HG03460 (cell line): ENCODE measurements at regions not wholly inside any gene's neighbourhood (a gene's known extent, or its start where the extent isn't known, plus 50 kb on each side); places are given as distances from the start of the nearest gene placed in this dataset.
"Not testable (repeated sequence)": the region's sequence is repeated elsewhere in the genome, so short reads cannot be mapped to it uniquely, and the experiment has no call there.

Source experiments
- ATAC-seq: cut with Tn5 transposase; IDR thresholded peaks from one replicate; pipeline ENCODE4 v1.9.1; 2021; ENCODE audit not compliant: unreplicated experiment

DNA sequence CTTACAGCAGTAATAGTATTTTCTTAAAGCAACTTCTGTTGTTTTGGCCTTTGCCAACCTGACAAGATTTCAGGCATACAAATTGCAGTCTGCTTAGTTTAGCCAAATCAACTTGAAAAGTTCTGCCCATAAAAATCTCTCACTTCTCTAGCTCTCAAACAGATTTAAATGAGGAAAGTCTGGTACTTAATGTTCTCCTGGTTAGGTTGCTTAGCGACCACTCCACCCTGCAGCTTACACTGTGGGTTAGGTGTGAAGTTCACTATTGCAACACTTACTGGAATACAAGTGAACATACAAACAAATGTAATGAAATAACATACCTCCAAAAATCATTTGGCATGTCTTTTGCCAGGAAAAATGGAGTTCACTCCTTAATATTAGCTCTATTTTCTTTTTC lies 178.7 kb upstream of the PCDH9 start:
- no peak for ATAC-seq

DNA sequence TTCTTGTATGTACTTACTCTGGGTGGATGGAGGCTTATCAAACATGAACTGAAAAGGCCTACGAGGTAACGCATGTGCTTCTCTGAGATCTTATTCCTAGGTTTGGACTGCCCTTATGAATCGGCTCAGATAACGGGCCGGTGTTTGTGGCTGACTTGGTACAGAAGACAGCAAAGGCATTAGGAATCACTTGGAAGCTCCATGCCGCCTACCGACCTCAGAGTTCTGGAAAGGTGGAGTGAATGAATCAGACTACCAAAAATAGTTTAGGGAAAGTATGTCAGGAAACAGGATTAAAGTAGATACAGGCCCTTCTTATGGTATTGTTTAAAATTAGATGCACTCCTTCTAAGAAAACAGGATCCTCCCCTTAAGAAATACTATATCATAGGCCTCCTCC lies 172.4 kb upstream of the PCDH9 start:
- ATAC-seq: no peak

DNA sequence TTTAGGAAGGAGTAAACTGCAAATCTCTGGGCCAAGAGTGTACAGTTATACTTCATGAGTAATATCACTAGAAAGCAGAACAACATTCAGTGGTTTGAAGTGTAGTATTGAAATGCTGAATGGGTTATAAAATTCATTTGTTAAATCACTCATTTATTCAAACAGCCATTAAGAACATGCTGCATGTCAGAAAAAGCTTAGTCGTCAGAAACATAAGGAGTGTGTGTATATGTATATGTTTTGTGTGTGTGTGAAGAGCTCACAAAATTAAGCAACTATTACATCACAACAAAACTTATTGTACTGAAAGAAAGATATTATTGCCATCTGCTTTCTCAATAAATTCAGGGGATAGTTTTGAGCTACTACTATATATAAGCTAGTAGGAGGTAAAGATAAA lies 165.4 kb upstream of the PCDH9 start:
- ATAC-seq: no peak

DNA sequence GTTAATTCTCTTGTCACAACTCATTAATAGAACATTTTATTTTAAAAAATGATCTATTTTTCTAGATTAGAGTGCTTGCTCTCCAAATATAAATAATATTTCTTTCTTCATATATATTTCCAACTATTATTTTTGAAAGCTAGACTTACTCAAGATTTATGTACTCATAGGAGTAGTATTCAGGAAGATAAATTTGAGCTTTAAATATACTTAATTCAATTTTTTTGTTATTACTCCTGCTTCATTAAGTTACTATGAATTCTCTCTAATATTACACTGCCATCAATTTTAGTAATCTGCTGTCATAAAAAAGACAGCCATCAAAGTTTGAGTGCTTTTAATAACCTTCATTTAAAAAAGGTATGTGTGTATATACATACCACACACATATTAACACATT lies 161.9 kb upstream of the PCDH9 start:
- no peak for ATAC-seq

DNA sequence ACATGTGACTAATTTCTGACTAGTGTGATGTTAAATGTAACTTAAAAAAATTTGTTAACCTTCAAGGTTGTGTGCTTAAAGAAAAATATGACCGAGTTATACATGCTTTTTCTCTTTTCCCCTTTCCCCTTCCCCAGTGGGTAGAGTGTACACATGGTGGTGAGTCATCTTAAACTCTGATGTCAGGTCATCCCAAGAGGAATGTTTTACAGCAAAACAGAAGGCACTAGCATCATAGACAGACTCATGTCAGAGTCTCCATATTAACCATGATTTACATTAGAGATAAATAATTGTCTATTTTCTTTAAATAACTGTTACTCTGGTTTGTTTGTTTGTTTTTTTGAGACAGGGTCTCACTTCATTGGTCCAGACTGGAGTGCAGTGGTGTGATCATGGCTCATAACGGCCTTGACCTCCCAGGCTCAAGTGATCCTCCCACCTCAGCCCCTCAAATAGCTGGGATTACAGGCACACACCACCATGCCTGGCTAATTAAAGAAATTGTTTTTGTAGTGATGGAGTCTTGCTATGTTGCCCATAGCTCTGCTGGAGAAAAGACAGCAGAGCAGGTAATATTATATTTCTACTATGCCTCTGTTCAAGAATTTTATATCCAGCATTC lies 160.4 kb upstream of the PCDH9 start:
- ATAC-seq: no peak

DNA sequence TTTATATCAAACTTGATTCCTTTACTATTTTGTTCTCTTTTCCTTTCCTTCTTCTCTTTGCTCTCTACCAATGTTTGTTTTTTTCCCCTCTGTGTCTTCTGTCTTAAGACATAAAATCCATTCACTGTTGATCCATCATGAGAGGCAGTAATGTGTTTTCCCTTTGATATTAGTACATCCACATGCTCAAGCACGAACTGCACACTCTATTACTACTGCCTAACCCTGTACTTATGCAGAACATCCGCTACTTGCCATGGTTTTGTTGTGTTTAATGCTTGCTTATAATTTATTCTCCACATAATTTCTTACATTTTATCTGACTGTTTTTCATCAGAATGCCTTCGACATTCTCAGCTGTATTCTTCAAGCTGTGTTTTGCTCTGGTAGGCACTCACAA lies 159.0 kb upstream of the PCDH9 start:
- ATAC-seq: no peak

DNA sequence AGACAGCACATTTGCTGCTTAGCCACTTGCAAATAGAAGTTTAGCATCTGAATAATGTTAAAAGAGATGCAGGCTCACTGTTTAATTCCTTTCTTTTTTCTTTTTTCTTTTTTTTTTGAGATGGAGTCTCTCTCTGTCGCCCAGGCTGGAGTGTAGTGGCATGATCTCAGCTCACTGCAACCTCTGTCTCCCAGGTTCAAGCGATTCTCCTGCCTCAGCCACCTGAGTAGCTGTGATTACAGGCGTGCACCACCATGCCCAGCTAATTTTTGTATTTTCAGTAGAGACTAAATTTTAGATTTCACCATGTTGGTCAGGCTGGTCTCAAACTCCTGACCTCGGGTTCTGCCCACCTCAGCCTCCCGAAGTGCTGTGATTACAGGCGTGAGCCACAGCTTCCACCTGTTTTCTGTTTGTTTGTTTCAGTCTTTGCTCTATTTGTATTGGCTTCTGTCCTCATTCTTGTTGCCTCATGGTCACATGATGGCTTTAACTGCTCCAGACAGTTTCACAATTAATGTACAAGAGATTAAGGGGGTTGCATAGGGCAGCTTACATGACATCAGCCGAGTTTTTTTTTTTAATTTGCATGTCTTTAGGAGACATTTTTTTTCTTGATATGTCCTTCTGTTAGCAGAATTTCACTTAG lies 153.1 kb upstream of the PCDH9 start:
- ATAC-seq: not testable (repeated sequence)

DNA sequence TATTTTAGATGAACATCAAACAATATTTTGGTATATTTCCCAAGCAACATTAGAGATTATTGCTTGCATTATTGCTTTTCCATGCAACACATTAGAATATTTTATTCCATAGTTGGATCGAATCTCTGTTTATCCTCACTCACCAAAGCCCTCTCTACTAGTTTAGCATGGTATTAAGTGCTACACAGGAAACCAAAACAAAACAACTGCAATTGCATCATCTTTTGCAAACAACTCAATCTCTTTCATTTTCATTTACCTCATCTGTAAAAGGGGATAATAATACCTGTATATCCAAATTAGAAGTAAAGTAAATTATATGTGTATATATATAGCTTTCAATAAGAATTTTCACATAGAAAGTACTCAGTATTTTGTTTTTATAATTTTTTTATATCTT lies 147.8 kb upstream of the PCDH9 start:
- no peak for ATAC-seq

DNA sequence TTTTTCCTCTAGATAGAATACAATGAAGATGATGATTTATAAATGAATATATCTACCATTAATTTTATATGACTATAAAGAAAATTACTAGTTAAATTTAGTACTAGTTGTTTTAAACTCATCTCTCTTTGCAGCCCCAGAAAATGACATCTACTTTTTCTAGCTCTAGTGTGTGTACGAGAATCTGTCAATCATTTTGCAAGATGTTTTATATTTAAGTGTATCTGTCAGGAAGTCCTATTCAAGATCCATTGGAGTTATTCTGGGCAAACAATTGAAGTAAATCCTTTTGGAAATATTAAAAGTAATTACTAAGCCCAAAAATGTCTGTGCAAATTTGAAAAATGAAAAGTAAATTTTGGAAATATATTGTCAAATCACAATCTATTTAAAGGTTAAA lies 144.3 kb upstream of the PCDH9 start:
- no peak for ATAC-seq

DNA sequence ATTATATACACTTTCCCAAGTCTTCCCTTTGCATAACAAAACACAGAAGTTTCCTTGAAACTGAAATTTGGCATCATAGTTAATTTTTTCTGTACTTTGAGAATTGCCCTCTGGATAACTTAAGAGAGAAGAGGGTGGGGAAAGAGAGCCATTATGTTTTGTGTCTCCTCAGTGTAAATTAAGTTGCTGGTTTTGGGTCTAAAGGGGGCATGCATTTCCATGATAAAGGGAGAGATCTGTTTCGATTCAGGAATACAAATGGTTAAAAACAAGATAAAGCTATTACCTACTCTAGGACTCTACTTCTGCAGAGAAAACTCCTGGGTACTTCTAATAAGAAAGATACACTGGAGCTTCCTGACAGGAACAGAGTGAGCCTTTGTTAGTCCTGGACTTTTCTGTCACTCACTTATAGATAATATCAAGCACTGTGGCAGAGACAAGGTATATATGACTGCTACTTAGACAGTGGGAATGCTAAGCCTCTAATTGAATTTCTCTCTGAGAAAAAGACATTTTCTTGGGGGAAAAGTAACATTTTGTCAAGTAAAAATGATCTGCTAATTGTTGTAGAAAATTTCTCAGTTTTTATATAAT lies 142.8 kb upstream of the PCDH9 start:
- ATAC-seq: no peak

DNA sequence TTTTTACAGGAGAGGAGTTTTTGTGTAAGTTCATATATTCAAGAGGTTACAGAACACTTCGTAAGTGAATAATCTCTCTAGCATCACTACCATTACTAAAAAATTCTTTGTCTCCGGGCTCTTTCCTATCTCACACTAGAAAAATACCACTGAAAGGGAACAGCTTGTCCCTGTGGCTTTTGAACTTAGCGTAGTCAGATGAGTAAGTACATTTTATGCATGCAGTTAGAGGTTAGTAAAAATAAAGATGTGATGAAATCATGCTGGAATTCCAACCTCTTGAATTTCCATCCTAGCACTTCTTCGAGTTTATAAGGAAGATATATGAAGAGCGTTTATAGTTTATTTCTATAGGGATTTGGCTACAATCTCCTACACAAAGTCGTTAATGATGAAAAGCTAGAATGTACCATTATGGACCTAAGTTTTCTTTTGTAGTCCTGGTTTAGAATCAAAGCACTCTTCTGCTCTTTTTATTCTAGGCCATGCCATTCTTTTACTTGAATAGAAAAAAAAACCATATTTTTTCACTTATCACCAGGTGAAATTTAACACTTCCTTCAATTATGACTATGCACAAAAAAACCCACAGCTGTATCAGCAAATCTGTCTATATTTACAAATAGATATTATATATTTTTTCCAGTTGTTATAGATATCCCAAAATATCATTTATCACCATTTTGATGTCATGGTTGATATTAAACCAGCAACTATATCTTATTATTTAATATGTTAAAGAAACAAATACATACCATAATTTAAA lies 139.9 kb upstream of the PCDH9 start:
- no peak for ATAC-seq

DNA sequence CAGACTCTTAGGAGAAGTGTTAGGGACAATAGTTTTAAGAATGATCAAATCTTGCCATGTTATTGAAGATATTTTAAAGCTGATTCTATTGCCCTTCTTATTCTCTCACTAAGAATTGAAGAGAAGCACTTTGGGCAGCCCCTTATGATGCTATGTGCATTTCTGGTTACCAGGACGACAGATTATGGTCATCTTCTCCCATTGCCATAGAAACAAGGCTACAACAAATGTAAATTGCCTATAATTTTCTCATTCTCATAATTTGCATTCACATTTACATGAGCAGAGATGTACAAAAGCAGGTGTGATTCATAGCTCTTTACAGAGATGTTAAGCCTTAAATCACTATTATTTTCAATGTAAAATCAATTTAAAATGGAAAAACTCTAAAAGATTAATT lies 137.3 kb upstream of the PCDH9 start:
- ATAC-seq: no peak

DNA sequence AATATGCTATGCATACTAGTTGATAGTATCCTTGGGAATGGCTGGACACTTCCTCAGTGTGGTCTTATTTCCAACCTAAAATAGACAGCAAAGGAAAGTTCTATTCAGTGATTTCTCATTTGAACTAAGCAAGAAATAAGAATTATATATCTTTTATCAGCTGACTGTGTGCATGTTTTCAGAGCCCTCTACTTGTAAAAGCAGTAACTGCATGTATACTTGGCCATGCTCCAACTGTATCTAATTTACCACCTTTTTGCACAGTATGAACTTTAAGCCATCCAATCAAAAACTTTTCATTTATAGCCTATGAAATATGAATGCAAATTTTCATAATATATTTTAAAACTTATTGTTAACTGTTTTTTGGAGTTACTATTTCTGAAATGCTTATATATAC lies 136.4 kb upstream of the PCDH9 start:
- no peak for ATAC-seq

DNA sequence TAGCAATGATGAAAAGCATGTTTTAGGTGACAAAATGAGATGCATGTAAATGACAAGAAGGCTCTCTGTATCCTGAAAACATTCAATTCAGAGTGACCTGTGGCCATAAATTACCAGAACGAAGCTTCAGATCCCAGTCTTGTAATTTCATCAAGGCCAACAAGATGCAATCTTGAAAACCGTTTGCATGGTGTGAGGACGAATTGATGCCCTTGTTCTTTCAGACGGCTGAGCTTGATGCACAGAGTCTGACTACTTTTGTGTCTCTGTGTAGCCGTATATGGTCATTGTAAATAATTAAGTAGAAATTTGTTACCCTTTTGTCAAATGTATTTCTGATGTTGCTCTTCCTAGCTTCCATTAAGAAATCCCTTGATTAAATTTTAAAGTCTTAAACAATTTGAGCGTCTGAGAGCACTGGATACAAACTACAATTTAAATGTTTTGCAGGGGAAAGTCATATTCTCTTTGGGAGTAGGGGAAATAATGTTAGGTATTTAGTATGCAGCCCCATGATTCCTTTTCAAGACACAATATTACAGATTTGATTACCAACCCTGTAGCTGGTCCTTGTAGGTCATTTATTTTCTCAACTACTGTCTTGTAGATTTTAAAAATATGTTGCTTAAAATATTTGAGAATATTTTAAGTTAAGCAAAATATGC lies 125.8 kb upstream of the PCDH9 start:
- ATAC-seq: no peak

DNA sequence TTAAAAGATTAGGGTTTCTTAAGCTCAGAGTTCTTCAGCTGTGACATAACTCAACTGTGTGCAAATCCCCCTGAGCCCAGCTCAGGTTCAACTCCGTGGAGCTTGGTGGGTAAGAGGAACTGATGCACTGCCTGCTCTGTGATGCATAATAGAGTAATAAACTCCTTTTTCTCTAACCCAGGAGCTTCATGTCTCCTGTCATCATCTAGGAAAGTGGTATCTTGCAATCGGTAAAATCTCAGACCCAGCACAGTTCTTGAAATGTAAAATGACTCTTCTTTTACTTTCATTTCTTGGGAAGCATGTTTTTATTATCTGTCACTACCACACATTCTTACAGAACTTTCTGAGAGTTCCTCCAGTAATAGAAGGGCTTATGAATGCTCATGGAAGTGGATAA lies 123.8 kb upstream of the PCDH9 start:
- ATAC-seq: no peak

DNA sequence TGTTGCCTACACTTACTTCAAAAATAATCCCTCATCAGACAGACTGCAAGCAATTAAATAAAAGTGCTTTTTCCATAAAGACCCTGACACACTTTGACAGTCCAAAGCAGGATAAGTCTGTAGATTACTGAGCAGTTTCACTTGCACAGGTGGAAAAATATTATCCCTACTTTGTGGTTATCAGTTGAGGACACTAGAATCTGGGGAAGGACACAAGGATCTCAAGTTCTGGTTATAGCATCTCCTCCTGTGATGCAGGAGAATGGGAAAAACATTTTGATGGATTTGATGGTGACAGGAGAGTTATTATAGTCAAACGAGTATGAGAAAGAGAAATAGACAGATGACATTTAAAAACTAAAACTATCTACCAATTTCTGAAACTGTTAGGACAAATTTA lies 122.9 kb upstream of the PCDH9 start:
- no peak for ATAC-seq

DNA sequence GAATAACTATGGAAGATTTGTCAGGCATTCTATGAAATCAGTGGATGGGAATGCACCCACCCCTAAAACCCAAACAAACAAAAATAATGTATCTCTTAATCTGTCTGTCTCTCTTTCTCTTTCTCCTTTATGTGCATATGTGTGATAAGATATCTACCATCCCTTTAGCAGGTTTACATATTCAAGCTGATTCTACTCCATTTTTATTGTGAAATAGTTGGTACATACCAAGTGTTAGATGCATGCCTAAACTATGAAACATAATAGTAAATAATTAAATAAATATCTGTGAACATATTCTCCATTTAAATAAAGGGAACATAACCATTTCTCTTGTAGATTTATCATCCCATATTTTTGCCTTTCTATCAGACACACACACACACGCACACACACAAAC lies 121.8 kb upstream of the PCDH9 start:
- ATAC-seq: no peak

DNA sequence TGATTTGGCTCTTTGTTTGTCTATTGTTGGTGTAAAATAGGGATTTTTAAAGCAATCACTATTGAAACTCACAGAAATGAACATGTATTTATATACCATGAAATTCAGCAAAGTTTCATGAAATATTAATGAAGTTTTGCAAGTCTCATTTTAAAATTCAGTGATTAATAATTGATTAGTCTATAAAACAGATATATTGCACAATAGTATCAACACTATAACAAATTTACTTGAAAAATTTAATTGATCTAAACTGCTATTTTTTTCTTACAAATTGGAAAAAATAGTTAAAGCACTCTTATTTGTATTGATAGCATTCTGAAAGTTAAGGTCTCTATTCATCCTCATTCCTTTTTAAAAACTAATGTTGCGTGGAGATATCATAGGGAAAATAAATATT lies 121.0 kb upstream of the PCDH9 start:
- ATAC-seq: no peak

DNA sequence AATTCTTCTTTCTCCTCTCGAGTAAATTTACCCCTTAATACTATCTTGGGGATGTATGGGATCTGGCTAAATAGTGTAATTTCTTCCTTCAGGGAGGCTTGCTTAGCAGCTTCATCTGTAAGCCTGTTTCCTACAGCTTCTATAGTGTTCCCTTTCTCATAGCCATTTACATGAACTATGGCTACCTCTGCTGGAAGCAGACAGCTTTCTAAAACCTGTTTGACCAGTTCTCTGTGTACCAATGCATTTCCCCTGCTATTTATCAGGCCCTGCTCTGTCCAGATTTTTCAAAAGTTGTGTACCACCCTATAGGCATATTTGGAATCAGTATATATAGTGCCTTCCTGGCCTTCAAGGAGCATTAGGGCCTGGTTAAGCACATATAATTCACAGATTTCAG lies 113.6 kb upstream of the PCDH9 start:
- ATAC-seq: no peak

DNA sequence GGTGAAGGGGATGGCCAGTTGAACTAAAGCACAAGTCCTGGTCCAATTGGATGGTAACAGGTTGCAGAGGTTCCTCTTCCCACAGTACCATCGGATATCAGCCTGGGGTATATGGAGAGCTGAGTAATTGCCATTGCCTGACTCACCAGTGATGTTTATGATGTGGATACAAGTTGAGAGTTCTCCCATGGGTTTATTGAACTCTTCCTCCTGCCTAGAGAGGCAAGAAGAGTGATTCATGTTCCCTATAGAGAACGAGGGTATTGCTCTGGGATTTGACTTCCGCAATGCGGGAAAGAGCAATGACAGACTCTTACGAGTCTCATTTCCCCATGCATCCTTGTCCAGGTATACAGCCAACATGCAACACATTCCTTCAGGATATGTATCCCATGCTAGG lies 111.3 kb upstream of the PCDH9 start:
- no peak for ATAC-seq

DNA sequence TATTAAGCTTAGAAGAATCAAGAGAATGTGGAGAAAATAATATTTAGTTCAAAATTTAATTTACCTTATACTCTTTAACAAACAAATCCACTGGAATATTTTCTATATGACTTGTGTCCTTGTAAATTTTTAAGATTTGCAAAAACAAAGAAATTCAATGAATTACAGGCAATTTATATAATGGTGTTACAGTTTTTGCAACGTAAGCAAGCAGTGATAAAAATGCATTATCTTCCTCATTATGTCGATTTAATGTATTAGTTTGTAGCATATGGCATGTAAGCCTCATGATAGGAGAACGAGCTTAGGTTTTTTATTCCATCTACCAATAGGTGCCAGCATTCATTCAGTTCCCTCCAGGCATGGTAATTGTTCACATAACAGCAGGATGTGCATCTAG lies 100.0 kb upstream of the PCDH9 start:
- no peak for ATAC-seq

DNA sequence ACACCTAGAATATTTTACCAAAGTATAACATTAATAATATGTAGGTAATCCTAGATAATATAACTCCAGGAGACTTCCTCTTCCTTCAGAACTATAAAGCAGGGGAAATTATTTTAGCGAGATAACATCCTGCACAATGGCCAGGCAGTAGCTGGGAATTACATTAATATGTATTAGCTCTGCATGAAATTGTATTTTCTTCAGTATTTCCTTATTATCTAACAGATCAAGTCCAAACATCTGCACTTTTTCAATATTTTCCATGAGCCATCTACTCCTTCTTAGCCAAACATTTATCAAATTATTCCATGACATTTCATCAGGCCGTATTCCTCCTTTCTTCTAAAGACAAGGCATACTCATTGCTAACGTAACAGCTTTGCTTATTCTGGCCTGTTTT lies 98.8 kb upstream of the PCDH9 start:
- ATAC-seq: no peak
